NB4 (cell line): ENCODE measurements at regions not wholly inside any gene's neighbourhood (a gene's known extent, or its start where the extent isn't known, plus 50 kb on each side); places are given as distances from the start of the nearest gene placed in this dataset.

Source experiments
- POLR2A ChIP-seq: IDR thresholded peaks from 2 replicates; pipeline ENCODE4 v1.6.1; 2011; ENCODE audit warnings: mild to moderate bottlenecking; ENCODE audit not compliant: insufficient read length; ENCODE audit errors: extremely low read depth
- TF ChIP-seq, protein P1 (sequence below): IDR thresholded peaks from one replicate; pipeline ENCODE4 v1.5.1; 2012; ENCODE audit warnings: low read depth, low read length
- TF ChIP-seq, protein P2 (sequence below): IDR thresholded peaks from 2 replicates; pipeline ENCODE4 v1.6.1; 2011; ENCODE audit warnings: low read depth, low read length

DNA sequence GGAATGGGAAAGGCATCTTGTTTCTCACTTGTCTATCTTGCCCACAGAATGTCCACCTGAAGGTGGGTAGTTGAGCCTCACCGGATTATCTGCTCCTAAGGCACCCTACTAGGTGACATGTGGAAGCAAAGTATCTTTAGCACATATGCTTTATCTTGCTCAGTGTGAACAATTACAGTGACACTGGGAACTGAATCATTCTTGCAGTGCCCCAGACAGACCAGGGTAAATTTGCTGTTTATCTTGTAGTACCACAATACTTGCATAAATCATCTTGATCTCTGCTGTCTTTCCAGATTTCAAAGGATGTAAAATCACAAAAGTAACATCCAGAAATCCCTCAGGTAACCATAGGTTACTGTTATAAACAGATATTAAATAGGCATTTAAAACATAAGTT lies 930.0 kb upstream of the INTU start:
- TF ChIP-seq, protein P1, sequence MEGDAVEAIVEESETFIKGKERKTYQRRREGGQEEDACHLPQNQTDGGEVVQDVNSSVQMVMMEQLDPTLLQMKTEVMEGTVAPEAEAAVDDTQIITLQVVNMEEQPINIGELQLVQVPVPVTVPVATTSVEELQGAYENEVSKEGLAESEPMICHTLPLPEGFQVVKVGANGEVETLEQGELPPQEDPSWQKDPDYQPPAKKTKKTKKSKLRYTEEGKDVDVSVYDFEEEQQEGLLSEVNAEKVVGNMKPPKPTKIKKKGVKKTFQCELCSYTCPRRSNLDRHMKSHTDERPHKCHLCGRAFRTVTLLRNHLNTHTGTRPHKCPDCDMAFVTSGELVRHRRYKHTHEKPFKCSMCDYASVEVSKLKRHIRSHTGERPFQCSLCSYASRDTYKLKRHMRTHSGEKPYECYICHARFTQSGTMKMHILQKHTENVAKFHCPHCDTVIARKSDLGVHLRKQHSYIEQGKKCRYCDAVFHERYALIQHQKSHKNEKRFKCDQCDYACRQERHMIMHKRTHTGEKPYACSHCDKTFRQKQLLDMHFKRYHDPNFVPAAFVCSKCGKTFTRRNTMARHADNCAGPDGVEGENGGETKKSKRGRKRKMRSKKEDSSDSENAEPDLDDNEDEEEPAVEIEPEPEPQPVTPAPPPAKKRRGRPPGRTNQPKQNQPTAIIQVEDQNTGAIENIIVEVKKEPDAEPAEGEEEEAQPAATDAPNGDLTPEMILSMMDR: no peak
- TF ChIP-seq, protein P2, sequence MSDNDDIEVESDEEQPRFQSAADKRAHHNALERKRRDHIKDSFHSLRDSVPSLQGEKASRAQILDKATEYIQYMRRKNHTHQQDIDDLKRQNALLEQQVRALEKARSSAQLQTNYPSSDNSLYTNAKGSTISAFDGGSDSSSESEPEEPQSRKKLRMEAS: no peak
- no peak for TF ChIP-seq POLR2A
